ENCODE measurements at regions not wholly inside any gene's neighbourhood (a gene's known extent, or its start where the extent isn't known, plus 50 kb on each side); places are given as distances from the start of the nearest gene placed in this dataset.

DNA sequence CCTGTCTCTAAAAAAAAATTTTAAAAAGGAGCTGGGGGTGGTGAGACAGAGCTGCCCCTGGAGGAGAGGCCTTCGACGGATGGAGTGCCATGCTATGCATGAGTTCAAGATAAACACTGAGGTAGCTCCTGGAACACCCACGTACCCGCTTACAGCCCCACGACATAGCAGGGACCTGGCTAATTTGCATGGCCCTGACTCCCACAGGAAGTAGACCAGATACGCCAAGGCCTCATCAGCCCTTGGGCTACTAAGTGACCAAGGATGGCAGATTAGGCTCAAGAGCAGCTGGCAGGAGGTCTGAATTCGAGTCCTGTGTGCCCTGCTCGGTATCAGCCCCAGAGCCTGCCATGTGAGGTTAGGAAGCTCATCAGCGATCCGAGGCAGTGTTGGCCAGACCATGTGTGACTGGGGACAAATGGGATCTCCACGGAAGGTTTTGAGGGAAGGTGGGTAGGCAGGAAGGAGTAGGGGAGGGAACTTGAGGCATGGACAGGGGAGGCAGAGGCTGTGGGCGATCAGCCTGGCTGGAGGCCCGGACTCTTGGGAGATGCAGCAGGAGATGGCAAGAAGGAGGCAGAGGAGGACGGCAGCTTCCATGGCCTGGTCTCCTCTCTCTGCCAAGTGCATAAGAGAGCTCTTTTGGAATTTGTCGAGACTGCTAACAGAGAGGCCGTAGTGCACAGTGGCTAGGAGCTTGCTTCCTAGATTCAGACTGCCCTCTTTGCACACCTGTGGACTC, 218.3 kb downstream of the GLI2 start:
- no peak for ATAC-seq (replicated peaks)
- H3K4me3 Mint-ChIP-seq, result no peak overlapping the region
- H3K4me1 Mint-ChIP-seq, result no peaks in the 10 kb centered on the region
- H3K36me3 Mint-ChIP-seq (ENCODE audit: low read depth), result no peaks in the 10 kb centered on the region
- H3K27ac Mint-ChIP-seq, result no peak overlapping the region
- no peaks in the 10 kb centered on the region for H3K9me3 Mint-ChIP-seq
- H3K27me3 Mint-ChIP-seq, result peaks cover 6% of the 10 kb centered on the region

- Mint-ChIP-seq H3K4me1 (no peaks in the 10 kb centered on the region), H3K4me3 (no peak overlapping the region), H3K27ac (no peak overlapping the region), H3K27me3 (peaks cover 6% of the 10 kb centered on the region), H3K36me3 (ENCODE audit: low read depth) (no peaks in the 10 kb centered on the region), H3K9me3 (no peaks in the 10 kb centered on the region)
- ATAC-seq (replicated peaks), result no peak
These were observed 219.3 kb downstream of the GLI2 start for GRCh38 chr2:120954939-120955338.

GRCh38 chr2:120955427-120955826, 219.8 kb downstream of the GLI2 start:
- H3K27me3 Mint-ChIP-seq, result peaks cover 6% of the 10 kb centered on the region
- no peak for ATAC-seq (replicated peaks)
- H3K27ac Mint-ChIP-seq, result no peak overlapping the region
- no peaks in the 10 kb centered on the region for H3K36me3 Mint-ChIP-seq (ENCODE audit: low read depth)
- no peaks in the 10 kb centered on the region for H3K9me3 Mint-ChIP-seq
- H3K4me3 Mint-ChIP-seq, result no peak overlapping the region
- no peaks in the 10 kb centered on the region for H3K4me1 Mint-ChIP-seq

DNA sequence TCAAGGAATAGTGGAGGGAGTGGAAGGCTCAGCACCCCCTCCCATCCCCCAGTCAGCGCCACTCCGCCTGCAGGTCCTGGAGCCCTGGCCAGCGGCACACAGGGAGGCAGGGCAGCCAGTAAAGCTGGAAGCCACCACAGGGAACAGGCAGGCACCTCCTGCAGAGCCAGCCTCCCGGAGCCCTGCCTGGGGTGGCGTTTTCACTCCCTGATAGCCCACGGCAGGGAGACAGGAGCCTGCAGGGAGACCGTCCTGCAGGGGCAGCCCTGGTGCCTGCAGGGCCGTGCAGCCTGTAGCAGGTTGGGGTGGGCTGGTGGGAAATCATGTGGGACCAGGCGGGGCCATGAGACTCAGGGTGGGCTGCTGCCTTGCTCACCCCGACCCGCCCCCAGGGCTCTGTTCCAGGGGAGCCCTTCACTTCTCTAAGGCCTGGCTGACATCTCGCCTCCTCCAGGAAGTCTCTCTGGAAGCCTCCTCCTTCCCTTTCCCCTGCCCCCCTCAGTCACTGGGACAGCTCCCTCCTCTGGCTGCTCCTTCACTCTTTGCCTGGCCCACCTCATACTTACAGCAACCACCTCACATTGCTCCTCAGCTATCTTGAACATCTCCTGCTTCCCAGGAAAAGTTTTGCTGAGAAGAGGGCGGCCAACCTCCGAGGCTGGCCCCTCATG, 221.0 kb downstream of the GLI2 start:
- Mint-ChIP-seq H3K4me1 (no peaks in the 10 kb centered on the region), H3K4me3 (no peak overlapping the region), H3K27me3 (peaks cover 6% of the 10 kb centered on the region), H3K27ac (no peak overlapping the region), H3K36me3 (ENCODE audit: low read depth) (no peaks in the 10 kb centered on the region), H3K9me3 (no peaks in the 10 kb centered on the region)
- no peak for ATAC-seq (replicated peaks)

DNA sequence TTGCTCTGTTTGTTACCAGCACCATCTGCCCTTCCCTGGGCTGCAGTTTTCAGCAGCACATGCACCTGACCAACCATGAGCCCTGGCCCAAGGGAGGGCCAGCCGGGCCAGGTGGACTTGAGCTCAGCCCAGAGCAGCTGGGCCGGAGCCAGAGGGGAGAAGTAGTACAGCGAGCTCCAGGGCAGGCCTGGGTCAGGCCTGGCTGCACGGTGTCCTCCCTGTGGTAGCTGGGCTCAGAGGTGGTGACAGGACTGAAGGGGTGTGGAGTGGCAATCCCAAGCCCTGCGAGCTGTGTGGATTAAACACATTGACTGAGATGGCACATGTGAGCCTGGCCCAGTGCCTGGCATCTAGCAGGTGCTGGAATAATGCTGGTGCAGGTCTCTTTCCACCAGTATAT, 222.2 kb downstream of the GLI2 start:
- Mint-ChIP-seq H3K27me3 (peaks cover 6% of the 10 kb centered on the region), H3K9me3 (no peaks in the 10 kb centered on the region), H3K4me1 (no peaks in the 10 kb centered on the region), H3K4me3 (no peak overlapping the region), H3K36me3 (ENCODE audit: low read depth) (no peaks in the 10 kb centered on the region), H3K27ac (no peak overlapping the region)
- ATAC-seq (replicated peaks), result no peak

DNA sequence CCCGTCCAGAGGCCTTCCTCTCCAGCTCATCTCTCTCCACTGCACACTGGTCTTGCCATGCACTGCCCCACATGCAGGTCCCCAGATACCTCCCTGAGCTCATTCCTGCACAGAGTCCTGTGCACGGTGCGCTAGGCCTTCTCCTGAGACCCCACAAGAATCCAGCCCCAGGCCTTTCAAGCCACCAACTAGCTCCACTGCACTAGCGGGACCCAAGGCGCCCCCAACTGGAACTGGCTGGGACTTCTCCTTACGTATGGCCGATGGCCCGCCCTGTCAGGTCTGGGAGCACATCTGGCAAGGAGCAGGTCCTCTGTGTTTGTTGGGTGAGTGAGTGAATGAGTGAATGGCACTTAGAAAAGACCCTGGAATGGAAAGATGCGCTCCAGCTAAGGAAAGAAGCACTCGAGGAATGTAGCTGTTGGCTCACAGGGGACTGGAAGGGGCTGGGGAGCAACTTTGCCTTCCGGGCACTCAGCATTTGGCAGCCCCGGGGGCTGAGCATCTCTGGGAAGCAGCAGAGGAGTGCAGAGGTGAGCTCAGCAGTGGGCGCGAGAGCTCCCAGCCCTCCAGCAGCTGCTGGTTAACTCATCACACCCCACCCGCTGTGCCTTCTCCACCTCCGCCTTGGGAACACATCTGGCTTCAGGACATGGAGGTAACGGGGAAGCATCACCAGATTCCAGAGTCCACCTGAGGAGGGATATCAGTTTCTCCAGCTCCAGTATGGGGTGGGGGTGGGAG, 223.1 kb downstream of the GLI2 start:
- Mint-ChIP-seq H3K27ac (no peak overlapping the region), H3K4me1 (no peaks in the 10 kb centered on the region)

DNA sequence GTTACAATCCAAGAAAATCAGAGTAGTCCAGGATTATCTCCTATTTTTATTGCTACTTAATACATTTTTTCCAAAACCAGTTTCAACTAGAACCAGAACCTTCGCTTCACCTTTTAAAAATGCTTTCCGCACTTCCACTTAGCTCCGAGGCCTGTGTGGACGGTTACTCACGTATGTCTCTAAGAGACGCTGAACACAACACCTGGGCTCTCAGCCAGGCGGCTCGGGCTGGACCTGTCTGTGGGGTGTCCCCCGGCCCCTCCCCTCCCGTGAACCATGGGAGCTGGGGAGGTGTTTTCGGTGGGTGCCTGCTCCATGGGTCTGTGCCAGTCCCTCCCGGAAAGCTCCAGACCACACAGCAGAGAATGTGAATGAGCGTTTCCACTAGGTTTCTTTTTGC, 223.8 kb downstream of the GLI2 start:
- Mint-ChIP-seq H3K27me3 (peaks cover 3% of the 10 kb centered on the region), H3K4me1 (no peaks in the 10 kb centered on the region), H3K9me3 (no peaks in the 10 kb centered on the region), H3K27ac (no peak overlapping the region), H3K36me3 (ENCODE audit: low read depth) (no peaks in the 10 kb centered on the region), H3K4me3 (no peak overlapping the region)
- ATAC-seq (replicated peaks), result no peak

More for the DNA sequence above, 223.1 kb downstream of the GLI2 start:
- peaks cover 6% of the 10 kb centered on the region for H3K27me3 Mint-ChIP-seq
- no peak overlapping the region for H3K4me3 Mint-ChIP-seq
- no peak for ATAC-seq (replicated peaks)
- H3K36me3 Mint-ChIP-seq (ENCODE audit: low read depth), result no peaks in the 10 kb centered on the region
- H3K9me3 Mint-ChIP-seq, result no peaks in the 10 kb centered on the region

DNA sequence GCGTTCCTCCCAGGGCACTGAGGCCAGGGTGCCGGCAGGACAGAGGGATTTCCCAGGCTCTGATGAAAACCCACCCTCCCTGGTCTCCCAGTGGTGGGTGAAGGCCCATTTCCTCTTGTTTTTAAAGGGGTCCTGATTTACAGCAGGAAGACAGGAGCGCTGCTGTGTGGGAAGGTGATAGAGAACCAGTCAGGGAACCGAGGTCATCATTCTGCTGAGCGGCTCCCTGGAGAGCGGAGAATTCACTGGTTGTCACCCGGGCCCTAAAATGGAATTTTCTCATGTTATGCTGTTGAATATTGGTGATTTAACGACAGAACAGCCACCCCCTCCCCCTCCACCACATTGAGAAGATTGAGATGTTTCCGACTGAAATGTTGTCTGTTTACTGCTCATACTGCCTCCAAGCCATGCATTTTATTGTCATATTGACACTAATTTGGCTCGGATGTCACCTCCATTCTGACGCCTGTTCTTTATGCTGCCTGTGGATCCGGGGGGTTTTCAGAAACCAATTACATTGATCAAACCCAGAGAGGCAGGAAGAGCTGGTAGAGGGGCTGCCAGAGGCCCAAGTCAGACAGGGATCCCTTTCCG, 225.2 kb downstream of the GLI2 start:
- H3K36me3 Mint-ChIP-seq (ENCODE audit: low read depth), result no peaks in the 10 kb centered on the region
- peaks cover 2% of the 10 kb centered on the region for H3K27me3 Mint-ChIP-seq
- no peak overlapping the region for H3K27ac Mint-ChIP-seq
- no peak for ATAC-seq (replicated peaks)
- no peak overlapping the region for H3K4me3 Mint-ChIP-seq
- H3K4me1 Mint-ChIP-seq, result no peaks in the 10 kb centered on the region
- no peaks in the 10 kb centered on the region for H3K9me3 Mint-ChIP-seq

- Mint-ChIP-seq H3K36me3 (ENCODE audit: low read depth) (no peaks in the 10 kb centered on the region), H3K27ac (no peak overlapping the region), H3K4me3 (no peak overlapping the region), H3K9me3 (no peaks in the 10 kb centered on the region), H3K27me3 (no peaks in the 10 kb centered on the region), H3K4me1 (no peaks in the 10 kb centered on the region)
- no peak for ATAC-seq (replicated peaks)
These were observed 225.7 kb downstream of the GLI2 start for GRCh38 chr2:120961396-120961795.

DNA sequence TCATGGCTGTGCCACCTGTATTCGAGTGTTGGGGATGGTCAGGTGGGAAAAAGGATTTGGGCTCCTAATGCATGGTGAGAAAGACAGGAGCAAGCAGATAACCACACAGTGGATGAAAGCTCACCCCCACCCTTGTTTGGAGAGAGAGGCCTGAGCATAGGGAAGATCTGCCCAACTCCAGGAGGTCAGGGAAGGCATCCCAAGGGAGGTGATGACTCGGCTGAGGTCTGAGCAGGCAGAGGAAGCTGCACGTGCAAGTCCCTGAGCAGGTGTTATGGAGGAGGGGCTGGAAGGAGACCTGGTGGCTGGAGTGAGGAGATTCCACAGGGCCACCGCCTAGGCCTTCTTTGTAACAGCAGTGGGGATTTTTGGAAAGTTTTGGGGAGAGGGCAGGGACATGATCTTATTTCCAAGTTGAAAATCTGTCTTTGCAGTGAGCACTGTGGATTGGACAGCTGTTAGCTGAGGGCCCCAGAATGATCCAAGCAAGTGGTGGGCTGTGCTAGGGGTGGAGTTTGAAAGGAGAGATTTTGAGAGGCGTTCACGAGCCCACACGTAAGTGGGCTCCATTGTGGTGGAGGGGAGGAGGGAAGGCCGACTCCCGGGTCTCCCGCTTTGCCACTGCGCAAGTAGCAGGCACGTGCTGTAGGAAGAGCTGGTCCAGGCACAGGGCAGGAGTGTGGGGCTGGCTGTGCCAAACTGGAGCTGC, 228.5 kb downstream of the GLI2 start:
- no peaks in the 10 kb centered on the region for H3K36me3 Mint-ChIP-seq (ENCODE audit: low read depth)
- ATAC-seq (replicated peaks), result no peak
- no peaks in the 10 kb centered on the region for H3K4me1 Mint-ChIP-seq
- no peaks in the 10 kb centered on the region for H3K9me3 Mint-ChIP-seq
- H3K4me3 Mint-ChIP-seq, result no peak overlapping the region
- no peak overlapping the region for H3K27ac Mint-ChIP-seq
- H3K27me3 Mint-ChIP-seq, result no peaks in the 10 kb centered on the region

- H3K27ac Mint-ChIP-seq, result no peak overlapping the region
- H3K4me3 Mint-ChIP-seq, result no peak overlapping the region
- no peak for ATAC-seq (replicated peaks)
- H3K4me1 Mint-ChIP-seq, result no peaks in the 10 kb centered on the region
- no peaks in the 10 kb centered on the region for H3K36me3 Mint-ChIP-seq (ENCODE audit: low read depth)
- no peaks in the 10 kb centered on the region for H3K9me3 Mint-ChIP-seq
- H3K27me3 Mint-ChIP-seq, result no peaks in the 10 kb centered on the region
These were observed 229.2 kb downstream of the GLI2 start for GRCh38 chr2:120964819-120965218.

DNA sequence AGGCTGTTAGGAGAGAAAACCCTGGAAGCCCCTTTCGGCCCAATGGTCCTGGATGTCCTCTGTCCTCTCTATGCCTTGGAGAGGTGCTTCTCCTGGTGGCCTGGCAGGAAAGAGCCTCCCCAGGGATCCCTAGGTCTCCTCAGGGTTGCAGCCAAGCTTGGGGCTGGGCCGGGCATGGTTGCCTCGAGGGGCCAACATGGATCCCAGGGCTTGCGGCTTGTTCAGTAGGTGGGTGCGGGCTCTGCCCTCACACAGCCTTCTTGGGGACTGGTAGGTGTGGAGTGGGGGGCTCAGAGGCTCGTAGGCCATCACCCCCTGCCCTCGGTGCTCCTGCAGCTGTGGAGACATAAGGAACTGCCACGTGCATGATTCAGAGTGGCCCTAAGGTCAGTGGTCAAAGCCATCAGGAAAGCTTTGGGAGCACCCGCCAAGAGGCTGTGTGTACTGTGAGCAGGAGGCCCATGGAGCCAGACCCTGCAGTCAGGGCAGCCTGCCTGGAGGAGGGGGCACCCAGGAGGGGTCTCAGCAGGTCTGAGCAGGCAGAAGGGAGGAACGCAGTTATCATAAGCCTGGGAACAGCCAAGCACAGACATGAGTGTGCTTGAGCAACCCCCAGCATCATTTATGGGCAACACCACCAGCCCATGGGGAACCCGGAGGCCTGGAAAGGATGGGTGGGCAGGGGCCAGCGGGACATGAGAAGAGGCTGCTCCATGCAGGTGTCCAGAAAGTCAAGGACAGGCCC, 231.0 kb downstream of the GLI2 start:
- no peaks in the 10 kb centered on the region for H3K36me3 Mint-ChIP-seq (ENCODE audit: low read depth)

DNA sequence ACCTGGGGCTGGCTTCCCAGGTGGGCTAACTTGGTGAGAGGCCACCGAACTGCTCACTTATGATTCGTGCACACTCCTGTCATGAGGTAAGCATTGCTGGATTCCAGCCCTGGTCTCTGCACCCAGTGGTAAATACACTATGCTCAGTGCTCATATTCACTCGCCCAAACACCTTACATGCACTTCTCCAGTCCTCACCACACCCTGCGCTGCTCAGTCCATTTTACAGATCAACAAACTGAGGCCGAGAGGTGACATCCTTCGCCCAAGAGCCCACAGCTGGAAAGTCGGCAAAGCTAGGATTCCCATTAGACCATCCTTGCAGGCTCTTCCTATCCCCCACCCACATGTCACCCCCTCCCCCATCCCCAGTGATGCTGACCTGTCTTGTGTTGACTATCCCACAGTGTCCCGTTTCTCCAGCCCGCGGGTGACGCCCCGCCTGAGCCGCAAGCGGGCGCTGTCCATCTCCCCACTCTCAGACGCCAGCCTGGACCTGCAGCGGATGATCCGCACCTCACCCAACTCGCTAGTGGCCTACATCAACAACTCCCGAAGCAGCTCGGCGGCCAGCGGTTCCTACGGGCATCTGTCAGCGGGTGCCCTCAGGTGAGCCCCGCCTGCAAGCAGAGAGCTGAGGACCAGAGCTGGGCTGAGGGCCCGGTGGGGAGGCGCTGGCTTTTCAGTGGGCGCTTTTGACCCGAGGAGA, 232.8 kb downstream of the GLI2 start:
- Mint-ChIP-seq H3K4me3 (no peak overlapping the region), H3K27me3 (no peaks in the 10 kb centered on the region), H3K36me3 (ENCODE audit: low read depth) (no peaks in the 10 kb centered on the region), H3K4me1 (no peaks in the 10 kb centered on the region), H3K9me3 (no peaks in the 10 kb centered on the region), H3K27ac (no peak overlapping the region)
- ATAC-seq (replicated peaks), result no peak

More for the DNA sequence above, 231.0 kb downstream of the GLI2 start:
- no peak for ATAC-seq (replicated peaks)
- Mint-ChIP-seq H3K9me3 (no peaks in the 10 kb centered on the region), H3K27me3 (no peaks in the 10 kb centered on the region), H3K4me1 (no peaks in the 10 kb centered on the region), H3K4me3 (no peak overlapping the region), H3K27ac (no peak overlapping the region)

Measured in activated T-helper 17 cell treated with anti-CD3 and anti-CD28 coated beads, Interleukin-2, amount 50 U/mL, for 72 hours (primary cell).